GM12873 (cell line): ENCODE measurements at regions not wholly inside any gene's neighbourhood (a gene's known extent, or its start where the extent isn't known, plus 50 kb on each side); places are given as distances from the start of the nearest gene placed in this dataset.

Source experiments
- CTCF ChIP-seq: IDR thresholded peaks from 2 replicates; pipeline ENCODE4 v1.5.1; 2012; ENCODE audit warnings: low read depth, mild to moderate bottlenecking, moderate library complexity, low read length, control low read depth; ENCODE audit not compliant: insufficient read depth; ENCODE audit errors: missing control alignments

GRCh38 chrX:39112143-39112542 lies 310.9 kb downstream of the MID1IP1 start:
- TF ChIP-seq CTCF, result no peak

GRCh38 chrX:39115166-39115565 lies 313.9 kb downstream of the MID1IP1 start:
- no peak for TF ChIP-seq CTCF

GRCh38 chrX:39117101-39117500 lies 315.8 kb downstream of the MID1IP1 start:
- no peak for TF ChIP-seq CTCF

- no peak for TF ChIP-seq CTCF
These were observed 320.6 kb downstream of the MID1IP1 start for GRCh38 chrX:39121903-39122302.

- TF ChIP-seq CTCF, result no peak
These were observed 324.6 kb downstream of the MID1IP1 start for GRCh38 chrX:39125834-39126233.

GRCh38 chrX:39133971-39134370 lies 332.7 kb downstream of the MID1IP1 start:
- TF ChIP-seq CTCF, result peak; percentile 69

GRCh38 chrX:39137363-39137954 lies 336.2 kb downstream of the MID1IP1 start:
- TF ChIP-seq CTCF, result no peak
